A673 (cell line): ENCODE measurements at regions not wholly inside any gene's neighbourhood (a gene's known extent, or its start where the extent isn't known, plus 50 kb on each side); places are given as distances from the start of the nearest gene placed in this dataset.
A peak's percentile ranks its signal among the peaks of the same experiment; 100 is the strongest.
"Not testable (repeated sequence)": the region's sequence is repeated elsewhere in the genome, so short reads cannot be mapped to it uniquely, and the experiment has no call there.

Experiments used
- BruUV-seq: library from RNA; stranded (reverse); fragments of 400-500 nt; replicated peaks from 2 replicates; lab custom pipeline; 2021; lab: Mats Ljungman, UMichigan
- CTCF ChIA-PET: fragments of 300-600 bp; sonication (Branson Sonifier 250); formaldehyde crosslinking; loops from one replicate; lab custom pipeline; 2022; ENCODE audit warnings: antibody characterized with exemption; lab: Charles Lee
- POLR2A ChIA-PET: fragments of 300-600 bp; sonication (Branson Sonifier 250); formaldehyde crosslinking; loops from one replicate; lab custom pipeline; 2022; ENCODE audit warnings: antibody characterized with exemption; ENCODE audit not compliant: low non-redundant PET; lab: Charles Lee
- DNase-seq: peaks from one replicate; pipeline ENCODE4 v3.0.0-alpha.2; 2015; ENCODE audit warnings: low spot score
- H3K27ac ChIP-seq: fragments of 200-600 bp; sonication (generic); 2 replicates; pipeline ENCODE4 v1.5.1; 2016; ENCODE audit warnings: mixed run types, low read depth, mild to moderate bottlenecking, mixed read lengths, antibody characterized with exemption, low read length; ENCODE audit not compliant: poor library complexity, severe bottlenecking
- H3K27me3 ChIP-seq: fragments of 200-600 bp; sonication (generic); replicated peaks from 2 replicates; pipeline ENCODE4 v1.6.1; 2017; ENCODE audit warnings: mixed run types, low read depth, mild to moderate bottlenecking, mixed read lengths, antibody characterized with exemption, low read length; ENCODE audit not compliant: insufficient read depth, poor library complexity
- H3K36me3 ChIP-seq: fragments of 200-600 bp; sonication (generic); 2 replicates; pipeline ENCODE4 v1.6.1; 2016; ENCODE audit warnings: mixed run types, mild to moderate bottlenecking, mixed read lengths, antibody characterized with exemption, low read length; ENCODE audit not compliant: insufficient read depth, poor library complexity, severe bottlenecking
- H3K4me1 ChIP-seq: fragments of 200-600 bp; sonication (generic); 2 replicates; pipeline ENCODE4 v1.6.1; 2017; ENCODE audit warnings: mixed run types, mild to moderate bottlenecking, mixed read lengths, antibody characterized with exemption, low read length; ENCODE audit not compliant: insufficient read depth, poor library complexity, severe bottlenecking
- H3K4me3 ChIP-seq: fragments of 200-600 bp; sonication (generic); 2 replicates; pipeline ENCODE4 v1.5.1; 2016; ENCODE audit warnings: low read depth, mixed run types, mild to moderate bottlenecking, mixed read lengths, low read length; ENCODE audit not compliant: poor library complexity, severe bottlenecking
- H3K9me3 ChIP-seq: fragments of 200-600 bp; sonication (generic); 2 replicates; pipeline ENCODE4 v1.6.1; 2016; ENCODE audit warnings: mixed run types, low read depth, mild to moderate bottlenecking, mixed read lengths, antibody characterized with exemption, low read length; ENCODE audit not compliant: poor library complexity, severe bottlenecking
- intact Hi-C: fragments of 100-400 bp; cut with micrococcal nuclease; formaldehyde crosslinking; loops from one replicate; pipeline ENCODE4 v1.10.0; 2022; ENCODE audit not compliant: unreplicated experiment

GRCh38 chr9:41321277-41321676 is 132.2 kb upstream of the ZNG1F start:
- H3K4me3 ChIP-seq, H3K36me3 ChIP-seq, H3K4me1 ChIP-seq, intact Hi-C loops, H3K27me3 ChIP-seq, H3K27ac ChIP-seq, BruUV-seq, H3K9me3 ChIP-seq, POLR2A ChIA-PET, DNase-seq, CTCF ChIA-PET: not testable (repeated sequence)

- H3K9me3 ChIP-seq, intact Hi-C loops, CTCF ChIA-PET, BruUV-seq, H3K4me3 ChIP-seq, H3K27me3 ChIP-seq, H3K36me3 ChIP-seq, DNase-seq, POLR2A ChIA-PET, H3K27ac ChIP-seq, H3K4me1 ChIP-seq: not testable (repeated sequence)
Measured at GRCh38 chr9:41308953-41309352, 119.8 kb upstream of the ZNG1F start.

GRCh38 chr9:41285744-41286143 is 96.6 kb upstream of the ZNG1F start:
- H3K4me1 ChIP-seq, DNase-seq, H3K4me3 ChIP-seq, H3K27ac ChIP-seq, H3K27me3 ChIP-seq, H3K9me3 ChIP-seq, BruUV-seq, POLR2A ChIA-PET, intact Hi-C loops, CTCF ChIA-PET, H3K36me3 ChIP-seq: not testable (repeated sequence)

GRCh38 chr9:41280299-41281238 is 91.5 kb upstream of the ZNG1F start:
- DNase-seq, BruUV-seq, H3K4me1 ChIP-seq, H3K27me3 ChIP-seq, H3K27ac ChIP-seq, H3K9me3 ChIP-seq, H3K4me3 ChIP-seq, POLR2A ChIA-PET, intact Hi-C loops, CTCF ChIA-PET, H3K36me3 ChIP-seq: not testable (repeated sequence)

GRCh38 chr9:41279437-41279836 is 90.3 kb upstream of the ZNG1F start:
- H3K4me1 ChIP-seq, DNase-seq, H3K4me3 ChIP-seq, H3K9me3 ChIP-seq, intact Hi-C loops, H3K36me3 ChIP-seq, POLR2A ChIA-PET, H3K27me3 ChIP-seq, BruUV-seq, H3K27ac ChIP-seq, CTCF ChIA-PET: not testable (repeated sequence)

GRCh38 chr9:41279033-41279432 is 89.9 kb upstream of the ZNG1F start:
- H3K4me1 ChIP-seq, DNase-seq, POLR2A ChIA-PET, H3K27me3 ChIP-seq, H3K9me3 ChIP-seq, intact Hi-C loops, H3K27ac ChIP-seq, BruUV-seq, CTCF ChIA-PET, H3K36me3 ChIP-seq, H3K4me3 ChIP-seq: not testable (repeated sequence)

DNA sequence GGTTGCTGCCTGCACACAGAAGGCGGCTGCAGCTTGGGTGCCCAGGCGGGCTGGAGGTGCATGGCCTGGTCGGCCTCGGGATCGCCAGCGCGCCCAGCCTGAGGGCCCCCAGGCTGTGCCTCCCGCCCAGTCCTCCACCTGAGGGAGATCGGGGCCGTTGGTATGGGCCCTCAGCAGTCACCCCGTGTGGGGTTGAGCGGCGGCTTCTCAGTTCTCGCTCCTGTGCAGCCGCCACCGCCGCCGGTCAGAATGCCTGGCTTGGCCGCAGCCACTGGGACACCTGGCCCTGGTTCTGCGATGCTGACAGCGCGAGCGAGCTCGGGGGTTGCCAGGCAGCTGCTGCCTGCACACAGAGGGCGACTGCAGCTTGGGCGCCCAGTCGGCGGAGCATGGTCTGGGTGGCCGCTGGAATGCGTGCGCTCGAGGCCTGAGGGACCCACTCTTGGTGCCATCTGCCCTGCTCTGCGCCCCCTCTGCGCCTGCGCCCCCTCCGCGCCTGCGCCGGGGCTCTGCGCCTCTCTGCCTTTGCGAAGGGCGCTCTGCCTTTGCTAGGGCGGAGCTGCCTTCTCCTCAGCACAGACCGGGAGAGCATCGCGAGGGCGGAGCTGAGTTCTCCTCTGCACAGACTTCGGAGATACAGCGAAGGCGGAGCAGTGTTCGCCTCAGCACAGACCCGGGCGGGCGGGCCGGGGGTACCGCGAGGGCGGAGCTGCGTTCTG is 84.6 kb upstream of the ZNG1F start:
- H3K4me1 ChIP-seq, CTCF ChIA-PET, H3K36me3 ChIP-seq, H3K27me3 ChIP-seq, BruUV-seq, H3K9me3 ChIP-seq, POLR2A ChIA-PET, H3K27ac ChIP-seq, intact Hi-C loops: not testable (repeated sequence)
- peak; percentile 85 for DNase-seq
- peak overlapping the region; percentile 37 for H3K4me3 ChIP-seq
